ENCODE measurements at regions not wholly inside any gene's neighbourhood (a gene's known extent, or its start where the extent isn't known, plus 50 kb on each side); places are given as distances from the start of the nearest gene placed in this dataset.

DNA sequence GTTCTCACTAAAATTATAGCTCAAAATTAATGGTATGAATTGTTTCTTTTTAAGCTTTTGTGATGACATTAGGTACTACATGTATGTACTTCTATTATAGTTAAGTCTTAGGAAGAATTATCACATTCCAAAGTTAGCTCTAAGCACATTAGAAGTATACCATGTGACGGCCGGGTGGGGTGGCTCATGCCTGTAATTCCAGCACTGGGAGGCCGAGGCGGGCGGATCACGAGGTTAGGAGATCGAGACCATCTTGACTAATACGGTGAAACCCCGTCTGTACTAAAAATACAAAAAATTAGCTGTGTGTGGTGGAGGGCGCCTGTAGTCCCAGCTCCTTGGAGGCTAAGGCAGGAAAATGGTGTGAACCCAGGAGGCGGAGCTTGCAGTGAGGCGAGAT lies 1265.1 kb upstream of the SPRY2 start:
- TF ChIP-seq CHD4 (IDR thresholded peaks at IDR 0.05; ENCODE audit: borderline replicate concordance) (no peak), CHD2 (IDR thresholded peaks at IDR 0.05; ENCODE audit: low read length, partially characterized antibody) (no peak), KDM1A (IDR thresholded peaks at IDR 0.05; ENCODE audit: low read depth) (no peak), ZFP36 (IDR thresholded peaks at IDR 0.05; ENCODE audit: borderline replicate concordance, partially characterized antibody) (no peak), MAFK (IDR thresholded peaks at IDR 0.05; ENCODE audit: partially characterized antibody) (no peak), POLR2A (IDR thresholded peaks at IDR 0.05; ENCODE audit: low read length) (no peak)
- TF ChIP-seq, protein P1, sequence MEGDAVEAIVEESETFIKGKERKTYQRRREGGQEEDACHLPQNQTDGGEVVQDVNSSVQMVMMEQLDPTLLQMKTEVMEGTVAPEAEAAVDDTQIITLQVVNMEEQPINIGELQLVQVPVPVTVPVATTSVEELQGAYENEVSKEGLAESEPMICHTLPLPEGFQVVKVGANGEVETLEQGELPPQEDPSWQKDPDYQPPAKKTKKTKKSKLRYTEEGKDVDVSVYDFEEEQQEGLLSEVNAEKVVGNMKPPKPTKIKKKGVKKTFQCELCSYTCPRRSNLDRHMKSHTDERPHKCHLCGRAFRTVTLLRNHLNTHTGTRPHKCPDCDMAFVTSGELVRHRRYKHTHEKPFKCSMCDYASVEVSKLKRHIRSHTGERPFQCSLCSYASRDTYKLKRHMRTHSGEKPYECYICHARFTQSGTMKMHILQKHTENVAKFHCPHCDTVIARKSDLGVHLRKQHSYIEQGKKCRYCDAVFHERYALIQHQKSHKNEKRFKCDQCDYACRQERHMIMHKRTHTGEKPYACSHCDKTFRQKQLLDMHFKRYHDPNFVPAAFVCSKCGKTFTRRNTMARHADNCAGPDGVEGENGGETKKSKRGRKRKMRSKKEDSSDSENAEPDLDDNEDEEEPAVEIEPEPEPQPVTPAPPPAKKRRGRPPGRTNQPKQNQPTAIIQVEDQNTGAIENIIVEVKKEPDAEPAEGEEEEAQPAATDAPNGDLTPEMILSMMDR (IDR thresholded peaks at IDR 0.05), result no peak

All from A549 (cell line).